KOPT-K1 (cell line): ENCODE measurements at regions not wholly inside any gene's neighbourhood (a gene's known extent, or its start where the extent isn't known, plus 50 kb on each side); places are given as distances from the start of the nearest gene placed in this dataset.

Experiments used
- H3K27ac ChIP-seq: fragments of 200-600 bp; sonication (generic); 2 replicates; pipeline ENCODE4 v1.5.1; 2016; ENCODE audit warnings: antibody characterized with exemption, mild to moderate bottlenecking, low read depth, low read length; ENCODE audit not compliant: poor library complexity, severe bottlenecking
- H3K36me3 ChIP-seq: fragments of 200-600 bp; sonication (generic); 2 replicates; pipeline ENCODE4 v1.5.1; 2017; ENCODE audit warnings: antibody characterized with exemption, mild to moderate bottlenecking, low read length, moderate library complexity; ENCODE audit not compliant: insufficient read depth
- H3K9me3 ChIP-seq: fragments of 200-600 bp; sonication (generic); 2 replicates; pipeline ENCODE4 v1.5.1; 2017; ENCODE audit warnings: antibody characterized with exemption, low read length, mild to moderate bottlenecking; ENCODE audit not compliant: insufficient read depth, poor library complexity, severe bottlenecking

DNA sequence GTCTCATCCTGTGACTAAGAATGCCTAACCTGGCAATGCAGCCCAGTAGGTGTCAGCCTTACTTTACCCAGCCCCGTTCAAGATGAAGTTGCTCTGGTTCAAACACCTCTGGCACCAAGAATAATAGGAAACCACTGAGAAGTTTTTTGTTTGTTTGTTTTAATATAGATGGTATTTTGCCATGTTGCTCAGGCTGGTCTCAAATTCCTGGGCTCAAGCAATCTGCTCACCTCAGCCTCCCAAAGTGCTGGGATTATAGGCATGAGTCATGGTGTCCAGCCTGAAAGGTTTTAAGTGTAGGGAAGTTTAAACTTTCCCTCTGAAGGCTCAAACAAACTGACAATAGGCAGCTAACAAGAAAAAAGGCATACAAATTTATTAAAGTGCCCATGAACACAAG is 51.2 kb upstream of the ABCC4 start:
- Histone ChIP-seq H3K36me3 (no peaks in the 10 kb centered on the region), H3K9me3 (no peaks in the 10 kb centered on the region), H3K27ac (no peak overlapping the region)

GRCh38 chr13:95354156-95354555 is 52.9 kb upstream of the ABCC4 start:
- H3K9me3 ChIP-seq: no peaks in the 10 kb centered on the region
- no peak overlapping the region for H3K27ac ChIP-seq
- H3K36me3 ChIP-seq: no peaks in the 10 kb centered on the region

DNA sequence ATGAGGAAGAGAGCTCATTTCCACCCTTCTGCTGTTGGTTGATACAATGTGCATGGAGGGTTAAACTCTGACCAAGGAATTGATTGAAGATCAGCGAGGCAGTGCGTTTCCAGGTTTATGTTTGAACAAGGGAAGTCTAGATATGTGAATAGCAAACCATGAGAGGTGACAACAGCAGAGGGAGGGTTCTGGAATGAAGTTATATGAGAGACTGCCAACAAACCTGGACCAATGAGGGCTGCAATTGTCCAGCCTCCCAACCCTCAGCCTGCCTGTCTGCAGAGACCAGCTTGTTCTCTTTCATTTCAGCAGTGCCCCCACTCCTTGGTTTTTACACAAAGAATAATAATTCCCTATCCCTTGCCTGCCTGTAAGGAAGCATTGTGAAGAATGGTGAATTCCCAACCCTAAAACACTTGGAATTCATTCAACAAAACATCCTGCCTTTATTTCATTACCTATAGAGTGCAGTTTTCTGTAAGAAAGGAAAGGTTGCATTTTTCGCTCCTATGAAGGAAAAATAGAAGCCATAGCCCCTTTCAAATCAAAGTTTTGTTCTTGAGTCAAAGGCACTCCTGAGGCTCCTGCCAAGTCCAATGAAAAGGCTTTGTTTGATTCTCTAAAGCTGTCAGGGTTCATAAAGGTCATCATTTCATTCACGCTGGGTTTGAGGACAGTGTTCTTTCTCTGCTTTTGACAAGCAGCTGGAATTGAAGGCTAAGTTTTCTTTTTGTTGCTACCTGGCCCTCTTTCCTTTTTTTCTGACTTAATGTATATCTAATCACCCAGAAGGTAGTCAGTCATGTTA is 53.6 kb upstream of the ABCC4 start:
- Histone ChIP-seq H3K9me3 (no peaks in the 10 kb centered on the region), H3K27ac (no peak overlapping the region), H3K36me3 (no peaks in the 10 kb centered on the region)

DNA sequence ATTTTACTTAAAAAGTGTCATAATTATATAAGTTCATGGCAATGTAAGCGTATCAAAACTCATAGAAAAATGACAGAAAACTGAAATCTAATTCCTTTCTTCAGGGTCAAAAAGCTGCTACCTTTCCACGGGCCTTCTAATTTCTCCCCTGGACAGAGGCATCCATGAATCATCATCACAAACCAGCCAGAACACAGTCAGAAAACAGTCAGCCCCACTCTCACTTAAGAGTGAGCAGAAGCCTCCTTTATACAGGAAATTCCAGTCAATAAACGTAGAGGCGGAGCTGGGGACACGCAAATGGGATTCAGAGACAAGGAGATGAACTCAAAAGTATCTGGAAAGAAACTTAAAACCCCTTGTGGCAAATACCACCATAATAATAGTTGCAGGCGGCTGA is 54.2 kb upstream of the ABCC4 start:
- Histone ChIP-seq H3K36me3 (no peaks in the 10 kb centered on the region), H3K27ac (no peak overlapping the region), H3K9me3 (no peaks in the 10 kb centered on the region)

DNA sequence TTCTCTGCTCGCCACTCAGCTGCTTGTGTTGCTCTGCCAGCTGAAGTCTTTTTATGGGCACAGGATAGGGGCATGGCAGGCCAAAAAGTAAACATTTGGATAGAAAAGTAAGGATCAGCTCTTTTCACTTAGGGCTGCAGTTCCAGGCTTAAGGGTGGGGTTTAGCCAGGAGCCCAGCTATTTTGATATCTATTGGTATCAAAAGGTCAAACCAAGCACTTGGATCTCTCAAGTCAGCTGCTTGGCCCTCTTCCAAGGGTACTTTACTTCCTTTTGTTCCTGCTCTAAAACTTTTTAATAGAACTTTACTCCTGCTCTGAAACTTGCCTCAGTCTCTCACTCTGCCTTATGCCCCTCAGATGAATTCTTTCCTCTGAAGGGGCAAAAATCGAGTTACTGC is 55.7 kb upstream of the ABCC4 start:
- no peaks in the 10 kb centered on the region for H3K36me3 ChIP-seq
- H3K27ac ChIP-seq: no peak overlapping the region
- no peaks in the 10 kb centered on the region for H3K9me3 ChIP-seq

GRCh38 chr13:95357875-95358274 is 56.6 kb upstream of the ABCC4 start:
- Histone ChIP-seq H3K9me3 (no peaks in the 10 kb centered on the region), H3K27ac (no peak overlapping the region), H3K36me3 (no peaks in the 10 kb centered on the region)

GRCh38 chr13:95360052-95360451 is 58.8 kb upstream of the ABCC4 start:
- Histone ChIP-seq H3K27ac (no peak overlapping the region), H3K9me3 (peaks cover 4% of the 10 kb centered on the region), H3K36me3 (no peaks in the 10 kb centered on the region)

DNA sequence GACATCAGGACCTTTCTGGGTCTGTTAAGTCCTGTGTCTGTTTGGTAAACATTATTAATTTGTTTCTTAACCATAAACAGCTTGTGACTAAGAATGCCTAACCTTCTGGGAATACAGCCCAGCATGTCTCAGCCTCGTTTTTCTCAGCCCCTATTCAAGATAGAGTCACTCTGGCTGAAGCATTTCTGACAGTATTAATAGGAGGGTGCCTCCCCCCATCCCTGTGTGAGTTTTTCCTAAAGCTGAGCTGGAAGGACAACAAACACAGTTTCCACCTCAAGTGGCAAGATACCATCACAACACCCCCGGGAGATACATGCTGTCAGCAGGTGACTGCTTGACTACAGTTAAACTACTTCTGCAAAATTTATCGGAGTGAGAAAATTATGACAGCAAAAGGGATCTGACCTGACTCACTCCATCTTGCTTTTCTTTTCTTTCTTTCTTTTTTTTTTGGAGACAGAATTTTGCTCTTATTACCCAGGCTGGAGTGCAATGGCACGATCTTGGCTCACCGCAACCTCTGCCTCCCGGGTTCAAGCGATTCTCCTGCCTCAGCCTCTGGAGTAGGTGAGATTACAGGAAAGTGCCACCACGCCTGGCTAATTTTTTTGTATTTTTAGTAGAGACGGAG is 59.3 kb upstream of the ABCC4 start:
- Histone ChIP-seq H3K27ac (no peak overlapping the region), H3K9me3 (peaks cover 4% of the 10 kb centered on the region), H3K36me3 (no peaks in the 10 kb centered on the region)

GRCh38 chr13:95361686-95362085 is 60.4 kb upstream of the ABCC4 start:
- Histone ChIP-seq H3K27ac (no peak overlapping the region), H3K36me3 (no peaks in the 10 kb centered on the region), H3K9me3 (peaks cover 4% of the 10 kb centered on the region)

DNA sequence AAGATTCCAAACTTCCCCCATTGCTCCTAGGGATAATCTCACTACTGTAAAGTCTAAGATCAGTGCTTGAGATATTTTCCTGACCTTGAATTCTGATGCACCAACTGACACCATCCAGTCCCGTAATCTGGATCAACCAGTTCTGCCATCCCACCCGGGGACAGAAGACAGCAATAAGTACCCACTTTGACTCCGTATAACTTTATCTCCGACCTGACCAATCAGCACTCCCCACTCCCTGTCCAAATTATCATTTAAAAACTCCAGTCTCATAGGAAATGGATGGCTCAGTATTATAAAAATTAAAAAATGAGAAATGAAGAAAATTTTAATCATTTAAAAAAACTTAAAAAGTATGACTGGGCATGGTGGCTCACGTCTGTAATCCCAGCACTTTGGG is 61.4 kb upstream of the ABCC4 start:
- H3K9me3 ChIP-seq: peaks cover 4% of the 10 kb centered on the region
- no peak overlapping the region for H3K27ac ChIP-seq
- H3K36me3 ChIP-seq: no peaks in the 10 kb centered on the region

- no peak overlapping the region for H3K27ac ChIP-seq
Observed at GRCh38 chr13:95367309-95367843, 66.1 kb upstream of the ABCC4 start.

DNA sequence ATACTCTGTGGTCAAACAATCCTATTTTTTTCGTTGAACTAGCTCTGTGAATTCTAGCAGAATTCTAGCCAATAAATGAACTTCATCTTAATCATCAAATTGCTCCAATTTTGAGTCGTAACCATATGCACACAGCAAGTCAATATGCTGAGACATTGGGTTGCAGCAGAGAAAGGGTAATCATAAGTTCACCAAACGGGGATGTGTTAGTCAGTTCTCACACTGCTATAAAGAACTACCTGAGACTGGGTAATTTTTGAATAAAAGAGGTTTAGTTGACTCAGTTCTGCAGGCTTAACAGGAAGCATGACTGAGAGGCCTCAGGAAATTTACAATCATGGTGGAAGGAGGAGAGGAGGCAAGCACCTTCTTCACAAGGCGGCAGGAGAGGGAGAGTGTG is 67.7 kb upstream of the ABCC4 start:
- H3K27ac ChIP-seq: no peak overlapping the region
- no peaks in the 10 kb centered on the region for H3K36me3 ChIP-seq
- no peaks in the 10 kb centered on the region for H3K9me3 ChIP-seq

More at GRCh38 chr13:95367309-95367843, 66.1 kb upstream of the ABCC4 start:
- Histone ChIP-seq H3K9me3 (peaks cover 4% of the 10 kb centered on the region), H3K36me3 (no peaks in the 10 kb centered on the region)

DNA sequence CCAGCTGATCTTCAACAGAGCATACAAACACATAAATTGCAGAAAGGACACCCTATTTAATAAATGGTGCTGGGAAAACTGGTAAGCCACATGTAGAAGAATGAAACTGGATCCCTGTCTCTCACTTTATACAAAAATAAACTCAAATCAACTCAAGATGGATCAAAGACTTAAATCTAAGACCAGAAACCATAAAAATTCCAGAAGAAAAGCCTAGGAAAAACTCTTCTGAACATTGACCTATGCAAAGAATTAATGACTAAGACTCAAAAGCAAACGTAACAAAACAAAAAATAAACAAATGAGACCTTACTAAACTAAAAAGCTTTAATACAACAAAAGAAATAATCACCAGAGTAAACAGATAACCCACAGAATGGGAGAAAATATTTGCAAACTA is 74.5 kb upstream of the ABCC4 start:
- H3K27ac ChIP-seq: no peak overlapping the region
- H3K9me3 ChIP-seq: peaks cover 3% of the 10 kb centered on the region
- no peaks in the 10 kb centered on the region for H3K36me3 ChIP-seq

DNA sequence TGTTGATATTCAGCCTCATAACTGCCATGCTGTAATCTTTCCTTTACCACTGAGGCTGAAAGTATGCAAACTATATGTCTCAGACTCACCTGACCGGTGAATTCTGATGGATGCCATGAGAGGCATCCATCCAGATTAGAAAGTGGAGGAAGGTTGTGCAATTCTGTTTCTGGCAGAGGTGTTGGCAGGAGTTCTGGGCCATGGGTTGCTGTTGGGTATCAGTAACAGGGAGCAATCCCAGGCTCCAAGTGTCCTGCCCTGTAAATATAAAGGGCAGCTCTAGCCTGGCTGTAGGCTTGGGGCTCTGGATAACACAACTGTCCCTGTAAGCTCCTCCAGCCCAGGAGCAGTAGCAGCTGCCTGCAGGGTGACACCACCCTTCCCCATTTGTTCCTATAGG is 77.4 kb upstream of the ABCC4 start:
- H3K27ac ChIP-seq: no peak overlapping the region
- H3K36me3 ChIP-seq: no peaks in the 10 kb centered on the region
- H3K9me3 ChIP-seq: peaks cover 3% of the 10 kb centered on the region

DNA sequence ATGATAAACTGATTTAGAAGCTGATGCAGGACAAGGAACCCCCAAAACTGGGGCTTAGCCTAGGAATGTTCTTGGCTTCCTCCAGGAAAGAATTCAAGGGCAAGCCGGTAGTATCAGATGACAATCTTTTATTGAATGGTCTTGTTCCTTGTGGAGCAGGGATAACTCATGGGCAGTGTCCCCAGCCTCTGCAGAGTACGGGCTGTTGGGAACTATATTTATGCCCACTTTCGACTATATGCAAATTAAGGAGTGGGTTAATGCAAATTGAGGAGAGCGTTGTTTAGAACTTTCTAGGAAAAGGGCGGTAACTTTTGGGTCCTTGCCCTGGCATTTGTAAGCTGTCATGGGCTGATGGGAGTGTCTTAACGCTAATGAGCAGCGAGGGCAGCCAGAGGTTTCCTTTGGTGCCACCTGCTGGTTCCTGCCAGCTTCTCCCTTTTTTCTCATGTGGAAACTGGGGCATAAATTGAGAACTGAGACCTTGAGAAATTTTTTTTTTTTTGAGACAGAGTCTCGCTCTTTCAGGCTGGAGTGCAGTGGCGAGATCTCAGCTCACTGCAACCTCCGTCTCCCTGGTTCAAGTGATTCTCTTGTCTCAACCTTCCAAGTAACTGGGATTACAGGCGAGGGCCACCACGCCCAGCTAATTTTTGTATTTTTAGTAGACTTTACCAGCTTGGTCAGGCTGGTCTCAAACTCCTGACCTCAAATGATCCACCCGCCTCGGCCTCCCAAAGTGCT is 79.4 kb upstream of the ABCC4 start:
- Histone ChIP-seq H3K9me3 (no peaks in the 10 kb centered on the region), H3K27ac (no peak overlapping the region), H3K36me3 (no peaks in the 10 kb centered on the region)
